ENCODE measurements at regions not wholly inside any gene's neighbourhood (a gene's known extent, or its start where the extent isn't known, plus 50 kb on each side); places are given as distances from the start of the nearest gene placed in this dataset.

GRCh38 chr19:34305221-34306083 lies 51.1 kb downstream of the GARRE1 start:
- intact Hi-C loops (cut with DNase I, micrococcal nuclease), result no loop called here
- ATAC-seq (no peak), DNase-seq (no peak)

GRCh38 chr19:34306213-34306661 lies 51.9 kb downstream of the GARRE1 start:
- ATAC-seq (peak; percentile 70), DNase-seq (peak; percentile 29 to 61)
- intact Hi-C loops (cut with DNase I, micrococcal nuclease), result no loop called here

- intact Hi-C loops (cut with DNase I, micrococcal nuclease), result no loop called here
- DNase-seq (no peak), ATAC-seq (no peak)
Measured at GRCh38 chr19:34306824-34307223, 52.5 kb downstream of the GARRE1 start.

- no peak for ATAC-seq
- intact Hi-C loops (cut with DNase I, micrococcal nuclease), result no loop called here
- no peak for DNase-seq
Measured at GRCh38 chr19:34308381-34309367, 54.3 kb downstream of the GARRE1 start.

GRCh38 chr19:34309368-34310138 lies 55.2 kb downstream of the GARRE1 start:
- no peak for ATAC-seq
- intact Hi-C loops (cut with DNase I, micrococcal nuclease), result no loop called here
- DNase-seq, result no peak

- ATAC-seq, result peak; percentile 65
- DNase-seq, result peak; percentile 49 to 66
- intact Hi-C loops (cut with DNase I, micrococcal nuclease), result no loop called here
Measured at GRCh38 chr19:34310494-34310981, 54.5 kb upstream of the GPI start.

- intact Hi-C loops (cut with DNase I, micrococcal nuclease), result no loop called here
- peak; percentile 69 for ATAC-seq
- DNase-seq, result peak; percentile 30 to 66
Measured at GRCh38 chr19:34313188-34313587, 51.8 kb upstream of the GPI start.

- no peak for DNase-seq
- no peak for ATAC-seq
- intact Hi-C loops (cut with DNase I, micrococcal nuclease), result no loop called here
Measured at GRCh38 chr19:34314437-34315313, 50.3 kb upstream of the GPI start.
